ENCODE measurements at regions not wholly inside any gene's neighbourhood (a gene's known extent, or its start where the extent isn't known, plus 50 kb on each side); places are given as distances from the start of the nearest gene placed in this dataset.
"Not testable (repeated sequence)": the region's sequence is repeated elsewhere in the genome, so short reads cannot be mapped to it uniquely, and the experiment has no call there.

DNA sequence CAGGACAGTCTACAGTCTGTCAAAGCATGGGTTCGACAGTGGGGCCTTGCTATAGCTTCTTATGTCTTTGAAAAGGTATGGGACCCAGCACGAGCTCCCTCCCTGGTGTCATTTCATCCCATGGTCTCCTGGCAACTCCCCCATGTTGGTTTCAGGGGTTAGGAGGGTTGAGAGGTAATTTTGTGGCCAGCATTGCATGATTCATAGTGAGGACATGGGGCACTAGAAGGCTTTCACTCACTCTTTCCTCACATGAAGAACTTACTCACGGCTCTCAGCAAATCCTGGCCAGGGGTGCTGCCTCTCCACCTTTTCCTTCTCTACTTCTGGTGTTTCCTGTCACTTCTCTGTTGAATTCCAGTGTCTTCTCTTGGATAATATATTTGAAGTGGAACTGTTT is 134.7 kb upstream of the TNPO1 start:
- TF ChIP-seq CTCF (IDR thresholded peaks at IDR 0.05): no peak
- no peak overlapping the region for H3K27ac ChIP-seq
- no peak for DNase-seq (ENCODE audit: low spot score)
- no peak overlapping the region for H3K4me3 ChIP-seq

GRCh38 chr5:72677447-72677846 is 139.0 kb upstream of the TNPO1 start:
- Histone ChIP-seq H3K4me3 (no peak overlapping the region), H3K27ac (no peak overlapping the region)
- no peak for DNase-seq (ENCODE audit: low spot score)
- TF ChIP-seq CTCF (IDR thresholded peaks at IDR 0.05): no peak

DNA sequence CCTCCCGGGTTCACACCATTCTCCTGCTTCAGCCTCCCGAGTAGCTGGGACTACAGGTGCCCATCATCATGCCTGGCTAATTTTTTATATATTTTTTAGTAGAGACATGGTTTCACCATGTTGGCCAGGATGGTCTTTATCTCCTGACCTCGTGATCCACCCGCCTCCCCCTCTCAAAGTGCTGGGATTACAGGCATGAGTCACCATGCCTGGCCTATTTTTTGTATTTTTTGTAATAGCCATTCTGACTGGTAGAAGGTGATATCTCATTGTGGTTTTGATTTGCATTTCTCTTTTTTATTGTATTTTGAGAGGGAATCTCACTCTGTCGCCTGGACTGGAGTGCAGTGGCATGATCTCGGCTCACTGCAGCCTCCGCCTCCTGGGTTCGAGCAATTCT is 139.6 kb upstream of the TNPO1 start:
- not testable (repeated sequence) for DNase-seq (ENCODE audit: low spot score)

DNA sequence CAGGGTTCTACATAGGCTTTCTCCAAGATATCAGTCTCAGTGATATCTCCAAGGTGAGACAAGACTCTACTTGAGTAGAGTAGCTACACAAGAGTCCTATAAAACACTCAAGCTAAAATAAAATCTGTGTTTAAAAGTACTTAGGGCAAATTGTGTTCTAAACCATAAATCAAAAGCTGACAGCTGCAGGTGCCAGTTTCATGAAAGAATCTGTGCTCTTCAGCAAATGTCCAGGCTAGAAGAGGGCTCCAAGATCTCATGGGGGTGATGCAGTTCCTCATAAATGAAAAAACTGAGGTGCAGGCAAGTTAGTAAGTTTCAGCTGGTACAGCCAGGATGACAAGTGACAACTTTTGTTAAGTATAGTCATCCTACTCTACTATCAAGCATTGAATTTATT is 142.8 kb upstream of the TNPO1 start:
- DNase-seq (ENCODE audit: low spot score): no peak
- H3K27ac ChIP-seq: no peak overlapping the region
- no peak overlapping the region for H3K4me3 ChIP-seq
- TF ChIP-seq CTCF (IDR thresholded peaks at IDR 0.05): no peak

More for the DNA sequence above, 139.6 kb upstream of the TNPO1 start:
- H3K27ac ChIP-seq, H3K4me3 ChIP-seq: not testable (repeated sequence)

- Histone ChIP-seq H3K4me3 (no peak overlapping the region), H3K27ac (no peak overlapping the region)
- DNase-seq (ENCODE audit: low spot score): no peak
- no peak for TF ChIP-seq CTCF (IDR thresholded peaks at IDR 0.05)
Observed at GRCh38 chr5:72673180-72673579, 143.3 kb upstream of the TNPO1 start.

GRCh38 chr5:72667708-72668107 is 148.8 kb upstream of the TNPO1 start:
- Histone ChIP-seq H3K27ac (no peak overlapping the region), H3K4me3 (no peak overlapping the region)
- TF ChIP-seq CTCF (IDR thresholded peaks at IDR 0.05): no peak
- DNase-seq (ENCODE audit: low spot score): no peak

DNA sequence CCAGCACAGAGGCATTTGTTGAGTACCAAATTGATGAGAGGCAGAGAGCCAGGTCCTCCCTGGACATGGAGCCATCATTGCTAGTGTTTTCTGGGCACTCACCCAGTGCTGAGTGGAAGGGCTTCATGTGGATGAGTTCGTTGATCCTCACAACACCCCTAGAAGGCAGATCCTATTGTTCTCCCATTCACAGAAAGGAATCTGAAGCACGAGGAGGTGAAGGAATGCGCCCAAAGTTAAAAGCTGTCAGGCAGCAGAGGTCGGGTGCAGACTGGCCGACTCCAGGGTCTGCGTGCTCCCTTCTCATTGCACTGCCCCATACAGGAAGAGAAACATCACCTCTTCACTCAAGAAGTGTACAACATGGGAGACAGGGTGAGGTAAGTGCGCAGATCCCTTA is 153.5 kb upstream of the TNPO1 start:
- Histone ChIP-seq H3K27ac (no peak overlapping the region), H3K4me3 (no peak overlapping the region)
- DNase-seq (ENCODE audit: low spot score): no peak
- no peak for TF ChIP-seq CTCF (IDR thresholded peaks at IDR 0.05)

DNA sequence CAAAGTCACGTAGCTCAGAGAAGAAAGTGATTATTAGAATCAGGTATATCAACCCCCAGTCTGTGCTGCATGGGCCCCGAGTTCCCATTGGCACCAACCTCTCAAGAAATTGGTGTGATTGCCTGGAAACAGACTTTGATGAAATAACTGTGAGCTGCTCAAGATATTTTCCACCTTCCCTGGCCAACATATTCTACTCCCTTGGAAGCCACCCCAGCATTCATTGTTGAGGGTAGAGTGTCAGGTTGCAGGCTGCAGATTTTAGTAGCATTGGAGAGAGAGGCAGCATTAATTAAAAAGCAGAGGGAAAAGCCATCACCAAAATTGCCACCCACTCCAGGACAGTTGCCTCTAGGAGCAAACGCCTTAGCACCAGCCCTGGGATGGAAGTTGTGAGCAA is 154.2 kb upstream of the TNPO1 start:
- no peak for DNase-seq (ENCODE audit: low spot score)
- no peak overlapping the region for H3K27ac ChIP-seq
- H3K4me3 ChIP-seq: no peak overlapping the region
- TF ChIP-seq CTCF (IDR thresholded peaks at IDR 0.05): no peak
